Tibial nerve (tissue), 4 donors: ENCODE measurements at regions not wholly inside any gene's neighbourhood (a gene's known extent, or its start where the extent isn't known, plus 50 kb on each side); places are given as distances from the start of the nearest gene placed in this dataset.

ENCODE experiments used
- DNase-seq, 2 donors: peaks; one replicate each; pipeline ENCODE4 v3.0.0-alpha.2; 2019; ENCODE audit warnings: low spot score in 2 of 2
- H3K27ac ChIP-seq, 4 donors: fragments of 200-600 bp; sonication (generic) in 3 of 4; one replicate each; pipeline ENCODE4 v1.5.1; 2017 to 2019; ENCODE audit warnings: mild to moderate bottlenecking in 1 of 4
- H3K27me3 ChIP-seq, 2 donors: fragments of 200-600 bp; sonication (generic) in 1 of 2; one replicate each; pipeline versions ENCODE4 v1.5.1 to v1.6.0; 2017 to 2019
- H3K36me3 ChIP-seq, 3 donors: fragments of 200-600 bp; sonication (generic); one replicate each; pipeline ENCODE4 v1.5.1; 2018 to 2019
- H3K4me1 ChIP-seq, 4 donors: fragments of 200-600 bp; sonication (generic) in 3 of 4; one replicate each; pipeline ENCODE4 v1.5.1; 2017 to 2019
- H3K4me3 ChIP-seq, 4 donors: fragments of 200-600 bp; sonication (generic) in 3 of 4; one replicate each; pipeline ENCODE4 v1.5.1; 2017 to 2019; ENCODE audit warnings: mild to moderate bottlenecking in 1 of 4, moderate library complexity in 1 of 4
- H3K9me3 ChIP-seq, 4 donors: fragments of 200-600 bp; sonication (generic) in 3 of 4; one replicate each; pipeline ENCODE4 v1.5.1; 2017 to 2019
- EP300 ChIP-seq, 2 donors: sonication (generic); formaldehyde crosslinking; IDR thresholded peaks; one replicate each; pipeline ENCODE4 v1.6.1; 2017; ENCODE audit warnings: antibody characterized with exemption in 2 of 2, mild to moderate bottlenecking in 1 of 2
- POLR2A ChIP-seq, 2 donors: fragments of 450-650 bp; IDR thresholded peaks; one replicate each; pipeline ENCODE4 v1.6.1; 2017; ENCODE audit warnings: antibody characterized with exemption in 2 of 2, mild to moderate bottlenecking in 2 of 2, moderate library complexity in 2 of 2
- WGBS, 2 donors: methylation state at CpG; one replicate each; pipeline ENCODE4 v1.1.5; 2018; 5-methylcytosine and 5-hydroxymethylcytosine counted together
- TF ChIP-seq, protein P1 (sequence below), 5 experiments: fragments of 200-600 bp in 3 of 5; fragments of 450-650 bp in 2 of 5; sonication (generic) in 3 of 5; IDR thresholded peaks; one replicate each; pipeline ENCODE4 v1.5.1; 2016 to 2019; ENCODE audit warnings: antibody characterized with exemption in 5 of 5, mild to moderate bottlenecking in 3 of 5, moderate library complexity in 2 of 5

GRCh38 chr1:238302646-238303045 lies 411.9 kb upstream of the ZP4 start:
- Histone ChIP-seq H3K36me3 (no peaks in the 10 kb centered on the region), H3K4me1 (no peaks in the 10 kb centered on the region), H3K4me3 (no peak overlapping the region), H3K27ac (no peak overlapping the region), H3K9me3 (no peaks in the 10 kb centered on the region), H3K27me3 (no peaks in the 10 kb centered on the region)
- TF ChIP-seq, protein P1, sequence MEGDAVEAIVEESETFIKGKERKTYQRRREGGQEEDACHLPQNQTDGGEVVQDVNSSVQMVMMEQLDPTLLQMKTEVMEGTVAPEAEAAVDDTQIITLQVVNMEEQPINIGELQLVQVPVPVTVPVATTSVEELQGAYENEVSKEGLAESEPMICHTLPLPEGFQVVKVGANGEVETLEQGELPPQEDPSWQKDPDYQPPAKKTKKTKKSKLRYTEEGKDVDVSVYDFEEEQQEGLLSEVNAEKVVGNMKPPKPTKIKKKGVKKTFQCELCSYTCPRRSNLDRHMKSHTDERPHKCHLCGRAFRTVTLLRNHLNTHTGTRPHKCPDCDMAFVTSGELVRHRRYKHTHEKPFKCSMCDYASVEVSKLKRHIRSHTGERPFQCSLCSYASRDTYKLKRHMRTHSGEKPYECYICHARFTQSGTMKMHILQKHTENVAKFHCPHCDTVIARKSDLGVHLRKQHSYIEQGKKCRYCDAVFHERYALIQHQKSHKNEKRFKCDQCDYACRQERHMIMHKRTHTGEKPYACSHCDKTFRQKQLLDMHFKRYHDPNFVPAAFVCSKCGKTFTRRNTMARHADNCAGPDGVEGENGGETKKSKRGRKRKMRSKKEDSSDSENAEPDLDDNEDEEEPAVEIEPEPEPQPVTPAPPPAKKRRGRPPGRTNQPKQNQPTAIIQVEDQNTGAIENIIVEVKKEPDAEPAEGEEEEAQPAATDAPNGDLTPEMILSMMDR (IDR thresholded peaks at IDR 0.05): no peak
- TF ChIP-seq EP300 (IDR thresholded peaks at IDR 0.05) (no peak), POLR2A (IDR thresholded peaks at IDR 0.05) (no peak)
- DNase-seq: no peak

DNA sequence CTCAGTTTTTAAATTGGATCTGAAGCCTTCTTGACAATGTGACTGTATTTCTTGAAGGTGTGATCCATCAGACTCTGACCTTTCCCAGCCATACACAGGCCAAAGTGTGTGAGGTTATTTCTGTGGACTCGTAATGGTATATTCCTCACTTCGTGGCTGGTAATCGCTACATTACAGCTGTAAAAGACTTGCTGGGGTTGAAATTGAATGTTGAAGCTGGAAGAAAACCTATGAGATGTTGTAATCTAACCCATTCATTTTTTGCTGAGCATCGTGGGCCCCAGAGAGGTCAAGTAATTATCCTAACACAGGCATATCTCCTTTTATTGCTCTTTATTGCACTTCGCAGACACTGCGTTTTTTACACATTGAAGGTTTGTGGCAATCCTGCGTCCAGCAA lies 405.6 kb upstream of the ZP4 start:
- H3K36me3 ChIP-seq: no peaks in the 10 kb centered on the region
- TF ChIP-seq EP300 (IDR thresholded peaks at IDR 0.05) (no peak), POLR2A (IDR thresholded peaks at IDR 0.05) (no peak)
- TF ChIP-seq, protein P1 (IDR thresholded peaks at IDR 0.05): no peak
- H3K4me3 ChIP-seq: no peak overlapping the region
- DNase-seq: no peak
- H3K4me1 ChIP-seq: no peaks in the 10 kb centered on the region
- H3K27me3 ChIP-seq: no peaks in the 10 kb centered on the region
- H3K27ac ChIP-seq: no peak overlapping the region
- no peaks in the 10 kb centered on the region for H3K9me3 ChIP-seq
- 80 to 81% methylated on average over 7 of the region's 7 CpGs for WGBS, 2 donors

GRCh38 chr1:238293075-238293474 lies 402.4 kb upstream of the ZP4 start:
- no peak for DNase-seq
- H3K36me3 ChIP-seq: no peaks in the 10 kb centered on the region
- 83 to 89% methylated on average over 3 of the region's 3 CpGs for WGBS, 2 donors
- H3K27me3 ChIP-seq: no peaks in the 10 kb centered on the region
- TF ChIP-seq EP300 (IDR thresholded peaks at IDR 0.05): no peak
- no peak for TF ChIP-seq POLR2A (IDR thresholded peaks at IDR 0.05)
- TF ChIP-seq, protein P1 (IDR thresholded peaks at IDR 0.05): no peak
- no peaks in the 10 kb centered on the region for H3K9me3 ChIP-seq
- no peak overlapping the region for H3K4me3 ChIP-seq
- H3K27ac ChIP-seq: no peak overlapping the region
- H3K4me1 ChIP-seq: no peaks in the 10 kb centered on the region

- no peak overlapping the region for H3K4me3 ChIP-seq
- H3K36me3 ChIP-seq: no peaks in the 10 kb centered on the region
- peaks cover 0 to 4% (median 0%) of the 10 kb centered on the region in 4 donors for H3K9me3 ChIP-seq
- WGBS, 2 donors: 67% methylated on average over 1 of the region's 1 CpG
- no peak for DNase-seq
- no peaks in the 10 kb centered on the region for H3K4me1 ChIP-seq
- H3K27ac ChIP-seq: no peak overlapping the region
- H3K27me3 ChIP-seq: no peaks in the 10 kb centered on the region
- TF ChIP-seq, protein P1 (IDR thresholded peaks at IDR 0.05): no peak
- TF ChIP-seq POLR2A (IDR thresholded peaks at IDR 0.05): no peak
- TF ChIP-seq EP300 (IDR thresholded peaks at IDR 0.05): no peak
Observed at GRCh38 chr1:238281418-238281817, 390.7 kb upstream of the ZP4 start.

DNA sequence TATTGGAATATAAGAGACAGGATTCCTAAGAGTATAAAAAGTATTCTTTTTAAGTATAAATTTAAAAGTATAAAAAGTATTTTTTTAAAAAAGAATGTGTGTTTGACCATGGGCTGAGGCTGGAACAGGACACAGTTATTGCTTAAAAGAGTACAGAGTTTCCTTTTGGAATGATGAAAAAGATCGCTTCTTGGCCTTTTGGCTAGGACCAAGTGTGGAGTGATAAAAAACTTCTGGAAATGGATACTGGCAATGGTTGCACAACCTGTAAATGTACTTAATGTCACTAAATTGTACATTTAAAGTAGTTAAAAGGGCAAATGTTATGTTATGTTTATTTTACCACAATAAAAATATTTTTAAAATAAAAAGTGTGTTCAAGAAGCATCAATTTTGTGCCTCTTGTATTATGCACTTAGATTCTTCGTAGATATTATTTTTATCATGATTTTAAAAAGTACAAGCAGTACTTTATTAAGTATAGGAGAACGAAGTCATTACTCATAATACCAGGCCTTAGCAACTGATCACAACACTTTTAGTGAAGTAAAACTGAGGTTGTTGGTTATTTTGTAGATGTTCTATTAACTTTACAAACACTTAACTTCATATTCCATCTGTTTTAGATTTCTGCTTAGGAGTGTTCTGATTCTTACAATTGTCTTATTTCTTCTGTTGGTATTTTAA lies 389.1 kb upstream of the ZP4 start:
- H3K9me3 ChIP-seq: peaks cover 0 to 11% (median 0%) of the 10 kb centered on the region in 4 donors
- no peaks in the 10 kb centered on the region for H3K4me1 ChIP-seq
- WGBS, 2 donors: 74 to 79% methylated on average over 3 of the region's 3 CpGs
- H3K27ac ChIP-seq: no peak overlapping the region
- TF ChIP-seq POLR2A (IDR thresholded peaks at IDR 0.05) (no peak), EP300 (IDR thresholded peaks at IDR 0.05) (no peak)
- TF ChIP-seq, protein P1 (IDR thresholded peaks at IDR 0.05): no peak
- no peak overlapping the region for H3K4me3 ChIP-seq
- no peak for DNase-seq
- H3K36me3 ChIP-seq: no peaks in the 10 kb centered on the region
- H3K27me3 ChIP-seq: no peaks in the 10 kb centered on the region
